ENCODE measurements at regions not wholly inside any gene's neighbourhood (a gene's known extent, or its start where the extent isn't known, plus 50 kb on each side); places are given as distances from the start of the nearest gene placed in this dataset.

- H3K4me3 ChIP-seq (replicated peaks; ENCODE audit: insufficient read depth, low read length), result no peak overlapping the region
- no peaks in the 10 kb centered on the region for H3K27me3 ChIP-seq (ENCODE audit: insufficient read depth, poor library complexity, severe bottlenecking)
- no peak overlapping the region for H3K27ac ChIP-seq (replicated peaks)
- TF ChIP-seq SPI1 (IDR thresholded peaks at IDR 0.05; ENCODE audit: borderline replicate concordance, low read depth) (no peak), POLR2AphosphoS5 (IDR thresholded peaks at IDR 0.05; ENCODE audit: low read depth) (no peak), CTCF (IDR thresholded peaks at IDR 0.05; ENCODE audit: insufficient read depth, low read length) (no peak), GABPA (IDR thresholded peaks at IDR 0.05; ENCODE audit: low read depth) (no peak)
- TF ChIP-seq, protein P1, sequence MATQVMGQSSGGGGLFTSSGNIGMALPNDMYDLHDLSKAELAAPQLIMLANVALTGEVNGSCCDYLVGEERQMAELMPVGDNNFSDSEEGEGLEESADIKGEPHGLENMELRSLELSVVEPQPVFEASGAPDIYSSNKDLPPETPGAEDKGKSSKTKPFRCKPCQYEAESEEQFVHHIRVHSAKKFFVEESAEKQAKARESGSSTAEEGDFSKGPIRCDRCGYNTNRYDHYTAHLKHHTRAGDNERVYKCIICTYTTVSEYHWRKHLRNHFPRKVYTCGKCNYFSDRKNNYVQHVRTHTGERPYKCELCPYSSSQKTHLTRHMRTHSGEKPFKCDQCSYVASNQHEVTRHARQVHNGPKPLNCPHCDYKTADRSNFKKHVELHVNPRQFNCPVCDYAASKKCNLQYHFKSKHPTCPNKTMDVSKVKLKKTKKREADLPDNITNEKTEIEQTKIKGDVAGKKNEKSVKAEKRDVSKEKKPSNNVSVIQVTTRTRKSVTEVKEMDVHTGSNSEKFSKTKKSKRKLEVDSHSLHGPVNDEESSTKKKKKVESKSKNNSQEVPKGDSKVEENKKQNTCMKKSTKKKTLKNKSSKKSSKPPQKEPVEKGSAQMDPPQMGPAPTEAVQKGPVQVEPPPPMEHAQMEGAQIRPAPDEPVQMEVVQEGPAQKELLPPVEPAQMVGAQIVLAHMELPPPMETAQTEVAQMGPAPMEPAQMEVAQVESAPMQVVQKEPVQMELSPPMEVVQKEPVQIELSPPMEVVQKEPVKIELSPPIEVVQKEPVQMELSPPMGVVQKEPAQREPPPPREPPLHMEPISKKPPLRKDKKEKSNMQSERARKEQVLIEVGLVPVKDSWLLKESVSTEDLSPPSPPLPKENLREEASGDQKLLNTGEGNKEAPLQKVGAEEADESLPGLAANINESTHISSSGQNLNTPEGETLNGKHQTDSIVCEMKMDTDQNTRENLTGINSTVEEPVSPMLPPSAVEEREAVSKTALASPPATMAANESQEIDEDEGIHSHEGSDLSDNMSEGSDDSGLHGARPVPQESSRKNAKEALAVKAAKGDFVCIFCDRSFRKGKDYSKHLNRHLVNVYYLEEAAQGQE (IDR thresholded peaks at IDR 0.05; ENCODE audit: insufficient replicate concordance, low read depth), result no peak
- no peak for DNase-seq (ENCODE audit: low read depth in 1 of 2, low spot score in 1 of 2)
These were observed 83.9 kb upstream of the MAPRE2 start for GRCh38 chr18:34957119-34957863.

DNA sequence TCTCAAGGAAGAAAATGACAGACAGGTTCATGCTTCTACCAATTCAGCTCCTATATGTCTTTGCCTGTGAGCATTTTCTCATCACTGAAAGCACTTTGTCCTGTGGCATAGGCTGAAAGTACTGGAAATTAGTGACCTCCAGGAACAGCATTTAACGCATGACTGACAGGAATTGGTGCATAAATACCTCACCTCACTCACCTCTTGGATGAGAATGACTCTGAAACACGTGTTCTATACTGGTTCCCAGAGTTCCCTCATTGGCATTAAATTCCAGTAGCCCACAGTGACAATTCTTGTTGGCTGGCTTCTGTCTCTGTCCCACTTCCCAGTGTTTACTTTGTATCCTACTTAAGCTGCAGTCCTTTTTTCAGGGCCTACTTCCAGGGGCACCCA lies 83.4 kb upstream of the MAPRE2 start:
- no peak for DNase-seq (ENCODE audit: low read depth in 1 of 2, low spot score in 1 of 2)
- H3K27ac ChIP-seq (replicated peaks), result no peak overlapping the region
- H3K27me3 ChIP-seq (ENCODE audit: insufficient read depth, poor library complexity, severe bottlenecking), result no peaks in the 10 kb centered on the region
- TF ChIP-seq, protein P1 (IDR thresholded peaks at IDR 0.05; ENCODE audit: insufficient replicate concordance, low read depth), result no peak
- TF ChIP-seq SPI1 (IDR thresholded peaks at IDR 0.05; ENCODE audit: borderline replicate concordance, low read depth) (no peak), CTCF (IDR thresholded peaks at IDR 0.05; ENCODE audit: insufficient read depth, low read length) (no peak), POLR2AphosphoS5 (IDR thresholded peaks at IDR 0.05; ENCODE audit: low read depth) (no peak), GABPA (IDR thresholded peaks at IDR 0.05; ENCODE audit: low read depth) (no peak)
- H3K4me3 ChIP-seq (replicated peaks; ENCODE audit: insufficient read depth, low read length), result no peak overlapping the region

DNA sequence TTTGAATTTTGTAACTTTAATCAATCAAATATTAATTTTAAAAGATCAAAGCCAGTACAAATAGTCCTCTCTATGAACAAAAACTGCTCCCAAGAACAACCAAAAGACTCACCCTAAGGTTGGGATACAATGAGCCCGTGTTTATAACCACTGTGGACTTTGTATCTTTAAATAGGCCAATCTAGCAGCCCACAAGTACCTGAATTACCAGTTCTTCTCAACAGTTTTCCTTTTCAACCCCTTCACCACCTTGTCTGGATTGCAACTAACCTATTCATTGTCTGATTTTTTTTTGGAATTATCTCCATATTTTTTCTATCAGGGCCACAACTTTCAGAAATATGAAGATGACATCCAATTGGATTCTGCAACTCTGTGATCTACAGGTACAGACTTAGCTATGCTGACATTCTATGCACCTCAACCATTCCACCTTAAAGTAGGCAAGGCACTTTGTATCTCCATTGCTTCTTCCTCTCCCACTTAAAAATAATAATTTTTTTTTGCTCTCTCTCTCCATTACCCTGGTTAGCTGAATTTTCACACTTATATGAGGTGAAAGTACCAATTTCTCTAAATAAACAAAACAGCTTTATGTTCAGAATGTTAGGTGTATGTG lies 81.9 kb upstream of the MAPRE2 start:
- no peak for DNase-seq (ENCODE audit: low read depth in 1 of 2, low spot score in 1 of 2)
- H3K27me3 ChIP-seq (ENCODE audit: insufficient read depth, poor library complexity, severe bottlenecking), result no peaks in the 10 kb centered on the region
- TF ChIP-seq GABPA (IDR thresholded peaks at IDR 0.05; ENCODE audit: low read depth) (no peak), CTCF (IDR thresholded peaks at IDR 0.05; ENCODE audit: insufficient read depth, low read length) (no peak), SPI1 (IDR thresholded peaks at IDR 0.05; ENCODE audit: borderline replicate concordance, low read depth) (no peak), POLR2AphosphoS5 (IDR thresholded peaks at IDR 0.05; ENCODE audit: low read depth) (no peak)
- TF ChIP-seq, protein P1 (IDR thresholded peaks at IDR 0.05; ENCODE audit: insufficient replicate concordance, low read depth), result no peak
- no peak overlapping the region for H3K4me3 ChIP-seq (replicated peaks; ENCODE audit: insufficient read depth, low read length)
- H3K27ac ChIP-seq (replicated peaks), result no peak overlapping the region

All from HL-60 (cell line).